ENCODE measurements at regions not wholly inside any gene's neighbourhood (a gene's known extent, or its start where the extent isn't known, plus 50 kb on each side); places are given as distances from the start of the nearest gene placed in this dataset.

DNA sequence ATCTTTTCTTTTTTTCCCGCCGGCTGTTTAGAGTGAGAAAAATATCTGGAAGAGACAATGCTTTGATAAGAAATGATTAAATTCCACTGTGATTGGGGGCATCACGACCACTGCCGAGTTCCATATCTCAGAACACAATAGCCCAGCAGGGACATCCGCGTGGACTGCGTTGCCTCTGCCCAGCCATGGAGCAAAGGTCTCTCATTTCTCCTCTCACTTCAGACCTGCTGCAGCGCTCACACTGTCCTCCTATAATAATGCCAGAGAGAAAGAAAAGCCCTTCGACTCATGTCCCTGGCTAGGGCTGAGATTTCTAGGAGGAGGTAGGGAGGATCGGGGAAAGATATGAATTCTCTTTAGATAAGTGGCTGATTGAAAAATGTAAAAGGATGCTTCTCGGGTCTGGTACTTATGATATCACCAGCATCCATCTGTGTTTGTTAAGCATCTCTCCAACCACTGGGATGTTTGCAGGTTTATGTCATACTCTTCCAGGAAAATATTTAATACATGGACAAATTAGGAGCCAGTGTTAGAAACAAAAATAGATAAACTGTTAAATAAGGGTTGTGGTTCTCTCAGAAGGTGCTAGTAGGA, 472.9 kb upstream of the AKR1E2 start:
- Histone ChIP-seq H3K27ac (peak overlapping the region in 1 of 4 donors; percentile 4), H3K36me3 (no peaks in the 10 kb centered on the region), H3K4me3 (no peak overlapping the region), H3K4me1 (no peaks in the 10 kb centered on the region), H3K27me3 (peaks cover 0 to 6% (median 0%) of the 10 kb centered on the region in 4 donors), H3K9me3 (no peaks in the 10 kb centered on the region)
- TF ChIP-seq, protein P1, sequence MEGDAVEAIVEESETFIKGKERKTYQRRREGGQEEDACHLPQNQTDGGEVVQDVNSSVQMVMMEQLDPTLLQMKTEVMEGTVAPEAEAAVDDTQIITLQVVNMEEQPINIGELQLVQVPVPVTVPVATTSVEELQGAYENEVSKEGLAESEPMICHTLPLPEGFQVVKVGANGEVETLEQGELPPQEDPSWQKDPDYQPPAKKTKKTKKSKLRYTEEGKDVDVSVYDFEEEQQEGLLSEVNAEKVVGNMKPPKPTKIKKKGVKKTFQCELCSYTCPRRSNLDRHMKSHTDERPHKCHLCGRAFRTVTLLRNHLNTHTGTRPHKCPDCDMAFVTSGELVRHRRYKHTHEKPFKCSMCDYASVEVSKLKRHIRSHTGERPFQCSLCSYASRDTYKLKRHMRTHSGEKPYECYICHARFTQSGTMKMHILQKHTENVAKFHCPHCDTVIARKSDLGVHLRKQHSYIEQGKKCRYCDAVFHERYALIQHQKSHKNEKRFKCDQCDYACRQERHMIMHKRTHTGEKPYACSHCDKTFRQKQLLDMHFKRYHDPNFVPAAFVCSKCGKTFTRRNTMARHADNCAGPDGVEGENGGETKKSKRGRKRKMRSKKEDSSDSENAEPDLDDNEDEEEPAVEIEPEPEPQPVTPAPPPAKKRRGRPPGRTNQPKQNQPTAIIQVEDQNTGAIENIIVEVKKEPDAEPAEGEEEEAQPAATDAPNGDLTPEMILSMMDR (IDR thresholded peaks at IDR 0.05): no peak
- intact Hi-C loops (cut with DNase I): no loop called here
- FAIRE-seq (no peak), ATAC-seq (peak in 3 of 4 donors; percentile 31 to 51 (median 50)), DNase-seq (no peak)
- 27% methylated on average over 11 of the region's 11 CpGs for WGBS, 2 donors

DNA sequence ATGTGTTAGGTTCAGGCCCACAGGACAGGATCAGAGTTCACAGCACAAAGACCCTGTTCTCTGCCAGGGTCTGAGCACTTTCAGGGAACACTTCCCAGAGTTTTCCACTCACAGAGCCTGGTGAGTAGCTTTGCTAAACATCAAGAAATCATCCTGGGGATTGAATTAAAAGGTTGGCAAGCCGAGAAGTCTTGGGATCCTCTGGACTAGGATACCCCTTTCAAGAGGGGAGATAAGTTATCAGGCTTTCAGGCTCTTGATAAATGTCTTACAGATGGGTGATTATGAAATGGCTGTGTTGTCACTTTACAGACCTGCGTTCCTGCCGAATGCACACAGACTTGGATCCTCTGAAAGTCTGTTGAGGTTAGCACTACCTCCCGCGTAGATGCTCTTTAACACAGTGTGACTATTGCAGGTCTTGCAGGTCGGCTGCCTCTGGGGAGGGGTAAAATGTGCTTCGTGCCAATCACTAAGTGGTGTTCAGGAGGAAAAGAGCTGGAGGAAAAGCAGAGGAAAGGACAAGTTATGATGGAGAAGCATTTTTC, 473.5 kb upstream of the AKR1E2 start:
- DNase-seq (peak in 2 of 6 donors; percentile 9 to 11), ATAC-seq (peak in 3 of 4 donors; percentile 75 to 81 (median 76)), FAIRE-seq (no peak)
- 20 to 25% methylated on average over 7 of the region's 7 CpGs for WGBS, 2 donors
- H3K27me3 ChIP-seq: peaks cover 0 to 6% (median 0%) of the 10 kb centered on the region in 4 donors
- H3K36me3 ChIP-seq: no peaks in the 10 kb centered on the region
- TF ChIP-seq, protein P1 (IDR thresholded peaks at IDR 0.05): no peak
- H3K27ac ChIP-seq: no peak overlapping the region
- no peaks in the 10 kb centered on the region for H3K4me1 ChIP-seq
- no peaks in the 10 kb centered on the region for H3K9me3 ChIP-seq
- intact Hi-C loops (cut with DNase I): no loop called here
- no peak overlapping the region for H3K4me3 ChIP-seq

- H3K27me3 ChIP-seq: peaks cover 0 to 6% (median 0%) of the 10 kb centered on the region in 4 donors
- WGBS, 2 donors: 61 to 76% methylated on average over 3 of the region's 3 CpGs
- H3K9me3 ChIP-seq: no peaks in the 10 kb centered on the region
- H3K36me3 ChIP-seq: no peaks in the 10 kb centered on the region
- intact Hi-C loops (cut with DNase I): no loop called here
- H3K4me1 ChIP-seq: no peaks in the 10 kb centered on the region
- H3K4me3 ChIP-seq: no peak overlapping the region
- TF ChIP-seq, protein P1 (IDR thresholded peaks at IDR 0.05): no peak
- ATAC-seq: peak in 2 of 4 donors; percentile 17 to 27
- DNase-seq: no peak
- no peak for FAIRE-seq
- no peak overlapping the region for H3K27ac ChIP-seq
These were observed 474.1 kb upstream of the AKR1E2 start for GRCh38 chr10:4351723-4352413.

DNA sequence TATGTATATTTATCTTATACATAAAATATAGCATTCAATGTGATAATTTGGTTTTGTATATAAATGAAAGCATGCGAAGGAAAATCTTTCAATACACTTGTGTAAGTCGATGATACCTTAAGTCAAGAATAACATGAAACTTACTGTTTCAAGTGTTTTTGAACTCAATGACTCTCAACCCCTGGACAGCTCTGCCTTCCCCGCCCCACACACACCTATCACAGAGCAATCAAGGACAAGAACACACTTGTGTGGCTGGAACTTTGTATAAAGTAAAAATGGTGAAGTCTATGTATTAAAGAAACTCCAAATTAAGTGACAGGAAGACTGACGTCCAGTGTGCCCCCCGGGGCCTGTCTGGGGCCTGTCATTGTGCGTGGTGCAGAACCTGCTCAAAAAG, 478.6 kb upstream of the AKR1E2 start:
- intact Hi-C loops (cut with DNase I): no loop called here
- ATAC-seq (no peak), DNase-seq (no peak), FAIRE-seq (no peak)
- TF ChIP-seq, protein P1 (IDR thresholded peaks at IDR 0.05): no peak
- 74 to 78% methylated on average over 6 of the region's 6 CpGs for WGBS, 2 donors
- Histone ChIP-seq H3K27ac (no peak overlapping the region), H3K27me3 (peaks cover 0 to 6% (median 0%) of the 10 kb centered on the region in 4 donors), H3K9me3 (no peaks in the 10 kb centered on the region), H3K36me3 (no peaks in the 10 kb centered on the region), H3K4me3 (no peak overlapping the region), H3K4me1 (no peaks in the 10 kb centered on the region)

Measured in pancreas (tissue), 10 donors.